ENCODE measurements at regions not wholly inside any gene's neighbourhood (a gene's known extent, or its start where the extent isn't known, plus 50 kb on each side); places are given as distances from the start of the nearest gene placed in this dataset.

GRCh38 chr7:97446361-97446760, 285.5 kb upstream of the TAC1 start:
- TF ChIP-seq CTCF (conservative IDR thresholded peaks at IDR 0.05; ENCODE audit: low read depth, low read length) (no peak), EZH2 (IDR thresholded peaks at IDR 0.05; ENCODE audit: borderline replicate concordance, low read depth, low read length, poor library complexity, severe bottlenecking) (no peak)
